ENCODE measurements at regions not wholly inside any gene's neighbourhood (a gene's known extent, or its start where the extent isn't known, plus 50 kb on each side); places are given as distances from the start of the nearest gene placed in this dataset.

DNA sequence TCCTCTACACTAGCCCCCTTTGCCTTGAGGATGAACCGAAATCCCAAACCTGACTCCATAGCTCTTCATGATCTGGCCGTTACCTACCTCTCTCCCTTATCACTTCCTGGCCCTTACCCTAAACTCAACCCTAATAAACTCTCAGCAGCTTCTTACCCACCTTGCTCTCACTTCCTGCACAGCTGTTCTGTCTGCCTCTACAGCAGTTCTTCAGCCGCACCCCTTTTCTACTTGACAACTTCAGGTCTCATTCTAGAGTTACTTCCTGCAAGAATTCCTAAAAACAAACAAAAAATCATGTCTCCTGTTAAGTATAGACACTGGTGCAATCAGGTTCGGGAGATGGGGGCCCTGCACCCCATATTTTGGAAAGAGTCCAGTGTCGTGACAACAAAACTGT lies 239.9 kb upstream of the CELF2 start:
- no peak for TF ChIP-seq POLR2A (IDR thresholded peaks at IDR 0.05)
- TF ChIP-seq, protein P1, sequence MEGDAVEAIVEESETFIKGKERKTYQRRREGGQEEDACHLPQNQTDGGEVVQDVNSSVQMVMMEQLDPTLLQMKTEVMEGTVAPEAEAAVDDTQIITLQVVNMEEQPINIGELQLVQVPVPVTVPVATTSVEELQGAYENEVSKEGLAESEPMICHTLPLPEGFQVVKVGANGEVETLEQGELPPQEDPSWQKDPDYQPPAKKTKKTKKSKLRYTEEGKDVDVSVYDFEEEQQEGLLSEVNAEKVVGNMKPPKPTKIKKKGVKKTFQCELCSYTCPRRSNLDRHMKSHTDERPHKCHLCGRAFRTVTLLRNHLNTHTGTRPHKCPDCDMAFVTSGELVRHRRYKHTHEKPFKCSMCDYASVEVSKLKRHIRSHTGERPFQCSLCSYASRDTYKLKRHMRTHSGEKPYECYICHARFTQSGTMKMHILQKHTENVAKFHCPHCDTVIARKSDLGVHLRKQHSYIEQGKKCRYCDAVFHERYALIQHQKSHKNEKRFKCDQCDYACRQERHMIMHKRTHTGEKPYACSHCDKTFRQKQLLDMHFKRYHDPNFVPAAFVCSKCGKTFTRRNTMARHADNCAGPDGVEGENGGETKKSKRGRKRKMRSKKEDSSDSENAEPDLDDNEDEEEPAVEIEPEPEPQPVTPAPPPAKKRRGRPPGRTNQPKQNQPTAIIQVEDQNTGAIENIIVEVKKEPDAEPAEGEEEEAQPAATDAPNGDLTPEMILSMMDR (IDR thresholded peaks at IDR 0.05), result no peak
